ENCODE measurements at regions not wholly inside any gene's neighbourhood (a gene's known extent, or its start where the extent isn't known, plus 50 kb on each side); places are given as distances from the start of the nearest gene placed in this dataset.

- no peak for TF ChIP-seq POLR2A (IDR thresholded peaks at IDR 0.05; ENCODE audit: control extremely low read depth in 1 of 2, low read depth in 2 of 2, low read length in 2 of 2)
- no peak for TF ChIP-seq POLR2AphosphoS5 (IDR thresholded peaks at IDR 0.05; ENCODE audit: low read depth, low read length)
- TF ChIP-seq CTCF (IDR thresholded peaks at IDR 0.05; ENCODE audit: control extremely low read depth in 1 of 3, insufficient read depth in 1 of 3, low read depth in 1 of 3, low read length in 3 of 3): no peak
- no peak for TF ChIP-seq KDM4A (IDR thresholded peaks at IDR 0.05; ENCODE audit: low read depth, low read length, severe bottlenecking)
- no peak for TF ChIP-seq RAD21 (IDR thresholded peaks at IDR 0.05 in 1 of 2, conservative IDR thresholded peaks at IDR 0.05 in 1 of 2; ENCODE audit: low read depth in 2 of 2, low read length in 2 of 2)
- no peak for TF ChIP-seq YY1 (IDR thresholded peaks at IDR 0.05; ENCODE audit: low read depth, low read length)
- no peak for TF ChIP-seq TBP (IDR thresholded peaks at IDR 0.05; ENCODE audit: low read depth, low read length)
Measured at GRCh38 chr9:99341686-99342085, 119.6 kb downstream of the SEC61B start (continued).
